ENCODE measurements at regions not wholly inside any gene's neighbourhood (a gene's known extent, or its start where the extent isn't known, plus 50 kb on each side); places are given as distances from the start of the nearest gene placed in this dataset.

DNA sequence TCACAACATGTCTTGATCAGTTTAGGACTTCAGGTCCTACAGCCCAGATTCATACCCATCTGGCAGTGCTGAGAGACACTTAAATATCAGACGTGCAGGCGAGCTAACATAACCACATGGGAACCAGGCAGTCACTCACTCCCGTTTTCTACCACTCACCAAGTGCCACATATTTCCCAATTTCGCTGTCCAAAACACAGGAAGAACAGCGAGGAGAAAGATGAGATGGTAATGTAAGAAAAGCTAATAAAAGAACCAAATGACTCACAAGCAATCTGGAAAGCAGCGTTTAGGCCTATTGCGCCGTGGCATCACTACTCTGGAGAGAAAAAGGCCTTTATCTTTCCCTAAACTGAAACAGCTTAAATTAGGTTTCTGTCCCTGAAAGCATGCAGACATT lies 647.8 kb upstream of the SLC39A10 start:
- Mint-ChIP-seq H3K27me3 (ENCODE audit: low read depth) (no peaks in the 10 kb centered on the region), H3K36me3 (no peaks in the 10 kb centered on the region), H3K9me3 (no peaks in the 10 kb centered on the region), H3K4me3 (no peak overlapping the region), H3K27ac (no peak overlapping the region), H3K4me1 (no peaks in the 10 kb centered on the region)
- ChIA-PET POLR2A (no interaction called here), CTCF (no interaction called here)
- ATAC-seq (no peak), DNase-seq (ENCODE audit: low spot score) (no peak)
- TF ChIP-seq ZBTB21 (CRISPR knock-in tag; IDR thresholded peaks at IDR 0.05; ENCODE audit: borderline replicate concordance) (no peak), GABPB1 (CRISPR knock-in tag; IDR thresholded peaks at IDR 0.05) (no peak)
- TF ChIP-seq, protein P1, sequence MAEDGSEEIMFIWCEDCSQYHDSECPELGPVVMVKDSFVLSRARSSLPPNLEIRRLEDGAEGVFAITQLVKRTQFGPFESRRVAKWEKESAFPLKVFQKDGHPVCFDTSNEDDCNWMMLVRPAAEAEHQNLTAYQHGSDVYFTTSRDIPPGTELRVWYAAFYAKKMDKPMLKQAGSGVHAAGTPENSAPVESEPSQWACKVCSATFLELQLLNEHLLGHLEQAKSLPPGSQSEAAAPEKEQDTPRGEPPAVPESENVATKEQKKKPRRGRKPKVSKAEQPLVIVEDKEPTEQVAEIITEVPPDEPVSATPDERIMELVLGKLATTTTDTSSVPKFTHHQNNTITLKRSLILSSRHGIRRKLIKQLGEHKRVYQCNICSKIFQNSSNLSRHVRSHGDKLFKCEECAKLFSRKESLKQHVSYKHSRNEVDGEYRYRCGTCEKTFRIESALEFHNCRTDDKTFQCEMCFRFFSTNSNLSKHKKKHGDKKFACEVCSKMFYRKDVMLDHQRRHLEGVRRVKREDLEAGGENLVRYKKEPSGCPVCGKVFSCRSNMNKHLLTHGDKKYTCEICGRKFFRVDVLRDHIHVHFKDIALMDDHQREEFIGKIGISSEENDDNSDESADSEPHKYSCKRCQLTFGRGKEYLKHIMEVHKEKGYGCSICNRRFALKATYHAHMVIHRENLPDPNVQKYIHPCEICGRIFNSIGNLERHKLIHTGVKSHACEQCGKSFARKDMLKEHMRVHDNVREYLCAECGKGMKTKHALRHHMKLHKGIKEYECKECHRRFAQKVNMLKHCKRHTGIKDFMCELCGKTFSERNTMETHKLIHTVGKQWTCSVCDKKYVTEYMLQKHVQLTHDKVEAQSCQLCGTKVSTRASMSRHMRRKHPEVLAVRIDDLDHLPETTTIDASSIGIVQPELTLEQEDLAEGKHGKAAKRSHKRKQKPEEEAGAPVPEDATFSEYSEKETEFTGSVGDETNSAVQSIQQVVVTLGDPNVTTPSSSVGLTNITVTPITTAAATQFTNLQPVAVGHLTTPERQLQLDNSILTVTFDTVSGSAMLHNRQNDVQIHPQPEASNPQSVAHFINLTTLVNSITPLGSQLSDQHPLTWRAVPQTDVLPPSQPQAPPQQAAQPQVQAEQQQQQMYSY (CRISPR knock-in tag; IDR thresholded peaks at IDR 0.05): no peak
- TF ChIP-seq, protein P2, sequence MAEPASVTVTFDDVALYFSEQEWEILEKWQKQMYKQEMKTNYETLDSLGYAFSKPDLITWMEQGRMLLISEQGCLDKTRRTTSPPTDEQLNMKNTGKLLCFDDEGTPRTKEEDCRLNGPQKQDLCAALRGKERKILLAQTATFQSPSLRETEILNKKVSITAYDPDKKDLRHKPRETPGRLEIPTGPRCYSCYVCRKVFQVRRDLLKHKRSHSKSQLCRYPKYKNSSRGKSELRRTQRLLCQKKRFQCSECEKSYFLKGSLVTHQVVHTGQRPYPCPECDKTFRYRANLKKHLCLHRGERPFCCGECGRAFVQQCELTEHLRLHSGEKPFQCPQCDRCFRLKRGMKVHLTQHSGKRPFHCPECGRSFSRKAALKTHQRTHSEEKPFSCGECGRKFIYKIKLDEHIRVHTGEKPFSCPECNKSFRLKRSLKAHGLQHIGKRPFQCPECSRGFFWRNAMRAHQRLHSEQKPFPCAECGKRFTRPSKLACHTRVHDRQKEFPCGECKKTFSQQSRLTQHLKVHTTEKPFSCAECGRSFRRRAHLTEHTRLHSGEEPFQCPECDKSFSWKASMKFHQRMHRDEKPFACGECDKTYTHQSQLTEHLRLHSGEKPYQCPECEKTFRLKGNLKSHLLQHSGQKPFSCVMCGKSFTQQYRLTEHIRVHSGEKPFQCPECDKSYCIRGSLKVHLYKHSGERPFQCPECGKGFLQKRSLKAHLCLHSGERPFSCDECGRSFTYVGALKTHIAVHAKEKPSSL (CRISPR knock-in tag; conservative IDR thresholded peaks at IDR 0.05): no peak

DNA sequence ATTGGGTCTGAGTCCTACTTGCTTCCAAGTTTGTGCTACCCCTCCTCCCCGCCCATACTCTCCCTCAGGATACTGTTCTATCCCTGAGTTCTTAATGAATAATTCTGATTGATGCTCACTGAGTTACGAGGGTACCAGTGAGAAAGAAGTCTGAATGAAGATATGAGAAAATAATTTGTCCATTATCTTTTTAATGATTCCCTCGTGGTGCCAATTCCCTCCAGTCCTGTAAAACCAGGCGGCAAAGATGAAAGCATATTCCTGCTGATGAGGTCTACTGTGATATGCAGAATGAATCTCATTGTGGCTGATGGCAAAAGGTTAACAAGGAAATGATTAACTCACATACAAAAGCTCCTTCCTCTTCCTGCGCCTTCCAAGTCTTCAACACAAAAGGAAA lies 650.2 kb upstream of the SLC39A10 start:
- Mint-ChIP-seq H3K27me3 (ENCODE audit: low read depth) (no peaks in the 10 kb centered on the region), H3K36me3 (no peaks in the 10 kb centered on the region), H3K27ac (no peak overlapping the region), H3K4me3 (no peak overlapping the region), H3K9me3 (no peaks in the 10 kb centered on the region), H3K4me1 (no peaks in the 10 kb centered on the region)
- TF ChIP-seq RORB (CRISPR knock-in tag; IDR thresholded peaks at IDR 0.05): no peak
- TF ChIP-seq, protein P3, sequence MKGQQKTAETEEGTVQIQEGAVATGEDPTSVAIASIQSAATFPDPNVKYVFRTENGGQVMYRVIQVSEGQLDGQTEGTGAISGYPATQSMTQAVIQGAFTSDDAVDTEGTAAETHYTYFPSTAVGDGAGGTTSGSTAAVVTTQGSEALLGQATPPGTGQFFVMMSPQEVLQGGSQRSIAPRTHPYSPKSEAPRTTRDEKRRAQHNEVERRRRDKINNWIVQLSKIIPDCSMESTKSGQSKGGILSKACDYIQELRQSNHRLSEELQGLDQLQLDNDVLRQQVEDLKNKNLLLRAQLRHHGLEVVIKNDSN (CRISPR knock-in tag; IDR thresholded peaks at IDR 0.05): no peak
- no peak for TF ChIP-seq ZNF671 (CRISPR knock-in tag; IDR thresholded peaks at IDR 0.05)
- TF ChIP-seq CREM (CRISPR knock-in tag; IDR thresholded peaks at IDR 0.05): no peak
- TF ChIP-seq TEAD4 (CRISPR knock-in tag; IDR thresholded peaks at IDR 0.05): no peak
- ATAC-seq (no peak), DNase-seq (ENCODE audit: low spot score) (no peak)
- CTCF ChIA-PET: no interaction called here
- POLR2A ChIA-PET: no interaction called here

DNA sequence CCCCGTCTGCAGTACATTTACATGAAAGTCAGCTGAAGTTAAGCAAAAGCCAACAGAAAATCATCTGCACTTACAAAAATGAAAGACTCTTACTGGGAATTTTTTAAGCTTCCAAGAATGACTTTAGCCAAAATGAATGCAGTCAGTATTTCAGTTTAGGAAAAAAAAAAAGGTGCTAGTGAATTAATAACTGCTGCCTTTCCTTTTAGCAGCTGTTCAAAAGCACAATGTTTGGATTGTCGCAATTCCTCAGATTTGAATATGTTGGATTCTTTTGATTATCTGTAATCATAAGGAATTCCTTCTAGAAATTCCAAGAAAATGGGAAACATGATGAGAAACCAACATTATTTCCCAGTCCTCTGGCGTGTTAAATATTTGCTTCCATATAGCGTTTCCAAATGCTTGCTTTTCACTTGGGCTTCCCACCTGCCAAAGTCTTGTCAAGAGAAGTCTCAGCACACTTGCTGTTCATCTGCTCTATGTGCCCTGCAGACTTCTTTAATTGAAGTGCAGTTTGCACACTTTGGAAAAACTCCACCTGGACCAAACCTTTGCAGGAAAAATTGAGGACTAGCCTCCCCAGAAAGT lies 653.0 kb upstream of the SLC39A10 start:
- H3K4me3 Mint-ChIP-seq: no peak overlapping the region
- H3K4me1 Mint-ChIP-seq: peaks cover 8% of the 10 kb centered on the region
- ChIA-PET CTCF (no interaction called here), POLR2A (interaction anchor here (0.7 kb wide), 1 partner anchor 1154 kb away, joined by 3 read pairs; no protein-coding TSS in a partner anchor)
- H3K36me3 Mint-ChIP-seq: no peaks in the 10 kb centered on the region
- no peak for TF ChIP-seq GTF2I (CRISPR knock-in tag; conservative IDR thresholded peaks at IDR 0.05)
- H3K9me3 Mint-ChIP-seq: no peaks in the 10 kb centered on the region
- ATAC-seq (no peak), DNase-seq (ENCODE audit: low spot score) (no peak)
- H3K27ac Mint-ChIP-seq: no peak overlapping the region
- H3K27me3 Mint-ChIP-seq (ENCODE audit: low read depth): no peaks in the 10 kb centered on the region

DNA sequence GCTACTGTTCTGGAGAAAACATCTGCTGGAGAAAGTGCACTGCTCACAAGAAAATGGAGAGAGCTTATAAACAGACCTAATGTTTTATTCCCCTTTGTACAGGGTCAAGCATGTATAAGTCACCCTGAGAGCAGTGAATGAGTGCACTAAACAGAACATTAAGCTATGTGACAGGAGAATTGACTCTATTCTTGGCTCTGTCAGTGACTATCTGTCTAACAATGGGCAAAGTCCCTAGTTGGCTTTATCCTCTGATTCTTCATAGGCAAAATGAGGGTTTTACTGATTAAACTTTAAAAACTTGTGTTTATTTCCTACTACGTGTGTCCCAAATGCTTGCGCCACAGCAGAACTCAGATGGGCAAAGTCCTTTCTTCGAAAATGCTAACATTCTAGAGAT lies 655.1 kb upstream of the SLC39A10 start:
- DNase-seq (ENCODE audit: low spot score) (no peak), ATAC-seq (no peak)
- ChIA-PET CTCF (no interaction called here), POLR2A (no interaction called here)
- no peak overlapping the region for H3K27ac Mint-ChIP-seq
- H3K36me3 Mint-ChIP-seq: no peaks in the 10 kb centered on the region
- no peaks in the 10 kb centered on the region for H3K27me3 Mint-ChIP-seq (ENCODE audit: low read depth)
- no peaks in the 10 kb centered on the region for H3K9me3 Mint-ChIP-seq
- H3K4me1 Mint-ChIP-seq: peaks cover 8% of the 10 kb centered on the region
- TF ChIP-seq KAT7 (CRISPR knock-in tag; IDR thresholded peaks at IDR 0.05; ENCODE audit: borderline replicate concordance) (no peak), MXD4 (CRISPR knock-in tag; IDR thresholded peaks at IDR 0.05; ENCODE audit: borderline replicate concordance) (no peak), ZNF396 (CRISPR knock-in tag; IDR thresholded peaks at IDR 0.05; ENCODE audit: borderline replicate concordance) (no peak), SMAD3 (CRISPR knock-in tag; IDR thresholded peaks at IDR 0.05; ENCODE audit: borderline replicate concordance) (no peak), ZBTB21 (CRISPR knock-in tag; IDR thresholded peaks at IDR 0.05; ENCODE audit: borderline replicate concordance) (no peak), JAZF1 (CRISPR knock-in tag; IDR thresholded peaks at IDR 0.05) (no peak), TEAD4 (CRISPR knock-in tag; IDR thresholded peaks at IDR 0.05) (no peak)
- TF ChIP-seq, protein P4, sequence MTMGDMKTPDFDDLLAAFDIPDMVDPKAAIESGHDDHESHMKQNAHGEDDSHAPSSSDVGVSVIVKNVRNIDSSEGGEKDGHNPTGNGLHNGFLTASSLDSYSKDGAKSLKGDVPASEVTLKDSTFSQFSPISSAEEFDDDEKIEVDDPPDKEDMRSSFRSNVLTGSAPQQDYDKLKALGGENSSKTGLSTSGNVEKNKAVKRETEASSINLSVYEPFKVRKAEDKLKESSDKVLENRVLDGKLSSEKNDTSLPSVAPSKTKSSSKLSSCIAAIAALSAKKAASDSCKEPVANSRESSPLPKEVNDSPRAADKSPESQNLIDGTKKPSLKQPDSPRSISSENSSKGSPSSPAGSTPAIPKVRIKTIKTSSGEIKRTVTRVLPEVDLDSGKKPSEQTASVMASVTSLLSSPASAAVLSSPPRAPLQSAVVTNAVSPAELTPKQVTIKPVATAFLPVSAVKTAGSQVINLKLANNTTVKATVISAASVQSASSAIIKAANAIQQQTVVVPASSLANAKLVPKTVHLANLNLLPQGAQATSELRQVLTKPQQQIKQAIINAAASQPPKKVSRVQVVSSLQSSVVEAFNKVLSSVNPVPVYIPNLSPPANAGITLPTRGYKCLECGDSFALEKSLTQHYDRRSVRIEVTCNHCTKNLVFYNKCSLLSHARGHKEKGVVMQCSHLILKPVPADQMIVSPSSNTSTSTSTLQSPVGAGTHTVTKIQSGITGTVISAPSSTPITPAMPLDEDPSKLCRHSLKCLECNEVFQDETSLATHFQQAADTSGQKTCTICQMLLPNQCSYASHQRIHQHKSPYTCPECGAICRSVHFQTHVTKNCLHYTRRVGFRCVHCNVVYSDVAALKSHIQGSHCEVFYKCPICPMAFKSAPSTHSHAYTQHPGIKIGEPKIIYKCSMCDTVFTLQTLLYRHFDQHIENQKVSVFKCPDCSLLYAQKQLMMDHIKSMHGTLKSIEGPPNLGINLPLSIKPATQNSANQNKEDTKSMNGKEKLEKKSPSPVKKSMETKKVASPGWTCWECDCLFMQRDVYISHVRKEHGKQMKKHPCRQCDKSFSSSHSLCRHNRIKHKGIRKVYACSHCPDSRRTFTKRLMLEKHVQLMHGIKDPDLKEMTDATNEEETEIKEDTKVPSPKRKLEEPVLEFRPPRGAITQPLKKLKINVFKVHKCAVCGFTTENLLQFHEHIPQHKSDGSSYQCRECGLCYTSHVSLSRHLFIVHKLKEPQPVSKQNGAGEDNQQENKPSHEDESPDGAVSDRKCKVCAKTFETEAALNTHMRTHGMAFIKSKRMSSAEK (CRISPR knock-in tag; IDR thresholded peaks at IDR 0.05; ENCODE audit: borderline replicate concordance): no peak
- TF ChIP-seq, protein P5, sequence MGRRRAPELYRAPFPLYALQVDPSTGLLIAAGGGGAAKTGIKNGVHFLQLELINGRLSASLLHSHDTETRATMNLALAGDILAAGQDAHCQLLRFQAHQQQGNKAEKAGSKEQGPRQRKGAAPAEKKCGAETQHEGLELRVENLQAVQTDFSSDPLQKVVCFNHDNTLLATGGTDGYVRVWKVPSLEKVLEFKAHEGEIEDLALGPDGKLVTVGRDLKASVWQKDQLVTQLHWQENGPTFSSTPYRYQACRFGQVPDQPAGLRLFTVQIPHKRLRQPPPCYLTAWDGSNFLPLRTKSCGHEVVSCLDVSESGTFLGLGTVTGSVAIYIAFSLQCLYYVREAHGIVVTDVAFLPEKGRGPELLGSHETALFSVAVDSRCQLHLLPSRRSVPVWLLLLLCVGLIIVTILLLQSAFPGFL (CRISPR knock-in tag; IDR thresholded peaks at IDR 0.05; ENCODE audit: borderline replicate concordance): no peak
- no peak overlapping the region for H3K4me3 Mint-ChIP-seq

All from WTC11 (cell line).